Endothelial cell of umbilical vein (primary cell): ENCODE measurements at regions not wholly inside any gene's neighbourhood (a gene's known extent, or its start where the extent isn't known, plus 50 kb on each side); places are given as distances from the start of the nearest gene placed in this dataset.

Source experiments
- EZH2 ChIP-seq: IDR thresholded peaks from 2 replicates; pipeline ENCODE4 v1.6.1; 2012; ENCODE audit warnings: borderline replicate concordance, low read depth, mild to moderate bottlenecking, moderate library complexity, low read length, inconsistent platforms; ENCODE audit not compliant: severe bottlenecking
- FOS ChIP-seq: IDR thresholded peaks from 2 replicates; pipeline ENCODE4 v1.6.1; 2011; ENCODE audit warnings: mild to moderate bottlenecking, low read length, moderate library complexity, borderline replicate concordance; ENCODE audit not compliant: insufficient read depth
- GATA2 ChIP-seq: IDR thresholded peaks from 2 replicates; pipeline ENCODE4 v1.7.0; 2011; ENCODE audit warnings: low read depth, mild to moderate bottlenecking, moderate library complexity, mixed read lengths, low read length; ENCODE audit not compliant: insufficient read length, insufficient read depth
- JUN ChIP-seq: IDR thresholded peaks from 2 replicates; pipeline ENCODE4 v1.6.1; 2011; ENCODE audit warnings: borderline replicate concordance, low read depth; ENCODE audit not compliant: insufficient read length, insufficient read depth
- MYC ChIP-seq: IDR thresholded peaks from one replicate; pipeline ENCODE4 v1.6.1; 2011; ENCODE audit warnings: mild to moderate bottlenecking, low read depth, low read length
- POLR2A ChIP-seq: IDR thresholded peaks from 2 replicates; pipeline ENCODE4 v1.6.1; 2012; ENCODE audit warnings: low read depth, mild to moderate bottlenecking, control low read depth, low read length
- POLR2AphosphoS5 ChIP-seq: IDR thresholded peaks from 2 replicates; pipeline ENCODE4 v1.6.1; 2012; ENCODE audit warnings: low read depth, mild to moderate bottlenecking, control low read depth, low read length, moderate library complexity; ENCODE audit not compliant: insufficient read depth
- TF ChIP-seq, protein P1 (sequence below), 2 donors: IDR thresholded peaks; 1 replicate in 1 of 2; 2 replicates in 1 of 2; pipeline ENCODE4 v1.5.1; 2011; ENCODE audit warnings: low read length in 2 of 2, mild to moderate bottlenecking in 2 of 2, moderate library complexity in 2 of 2, control low read depth in 1 of 2, inconsistent platforms in 1 of 2, low read depth in 1 of 2; ENCODE audit not compliant: insufficient read depth in 1 of 2; ENCODE audit errors: extremely low read depth in 1 of 2
- TF ChIP-seq, protein P2 (sequence below): IDR thresholded peaks from 2 replicates; pipeline ENCODE4 v1.6.1; 2011; ENCODE audit not compliant: insufficient read depth, insufficient read length

DNA sequence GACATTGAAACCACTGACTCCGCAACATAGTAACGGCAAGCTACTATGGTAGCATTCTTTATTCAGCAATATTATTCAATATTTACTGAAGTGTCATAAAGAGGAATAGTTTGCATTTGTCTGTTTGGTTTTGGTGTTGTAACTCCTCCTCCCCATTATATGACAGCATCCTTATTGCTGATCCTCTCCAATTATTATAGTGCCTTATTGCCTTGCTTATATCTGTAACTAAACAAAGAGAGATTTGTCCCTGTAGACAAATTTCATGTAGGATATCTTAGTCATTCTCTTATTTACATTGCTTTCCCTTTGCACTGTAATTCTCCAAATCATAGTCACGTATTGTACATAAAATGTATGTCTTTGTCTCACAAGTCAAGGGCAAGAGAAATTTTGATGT, 1041.2 kb upstream of the ZEB2 start:
- TF ChIP-seq, protein P1, sequence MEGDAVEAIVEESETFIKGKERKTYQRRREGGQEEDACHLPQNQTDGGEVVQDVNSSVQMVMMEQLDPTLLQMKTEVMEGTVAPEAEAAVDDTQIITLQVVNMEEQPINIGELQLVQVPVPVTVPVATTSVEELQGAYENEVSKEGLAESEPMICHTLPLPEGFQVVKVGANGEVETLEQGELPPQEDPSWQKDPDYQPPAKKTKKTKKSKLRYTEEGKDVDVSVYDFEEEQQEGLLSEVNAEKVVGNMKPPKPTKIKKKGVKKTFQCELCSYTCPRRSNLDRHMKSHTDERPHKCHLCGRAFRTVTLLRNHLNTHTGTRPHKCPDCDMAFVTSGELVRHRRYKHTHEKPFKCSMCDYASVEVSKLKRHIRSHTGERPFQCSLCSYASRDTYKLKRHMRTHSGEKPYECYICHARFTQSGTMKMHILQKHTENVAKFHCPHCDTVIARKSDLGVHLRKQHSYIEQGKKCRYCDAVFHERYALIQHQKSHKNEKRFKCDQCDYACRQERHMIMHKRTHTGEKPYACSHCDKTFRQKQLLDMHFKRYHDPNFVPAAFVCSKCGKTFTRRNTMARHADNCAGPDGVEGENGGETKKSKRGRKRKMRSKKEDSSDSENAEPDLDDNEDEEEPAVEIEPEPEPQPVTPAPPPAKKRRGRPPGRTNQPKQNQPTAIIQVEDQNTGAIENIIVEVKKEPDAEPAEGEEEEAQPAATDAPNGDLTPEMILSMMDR (IDR thresholded peaks at IDR 0.05; ENCODE audit: extremely low read depth in 1 of 2, insufficient read depth in 1 of 2, low read depth in 1 of 2, low read length in 2 of 2): no peak
- TF ChIP-seq POLR2A (no peak), POLR2AphosphoS5 (no peak), JUN (no peak), EZH2 (no peak), GATA2 (no peak), FOS (no peak), MYC (no peak)
- TF ChIP-seq, protein P2, sequence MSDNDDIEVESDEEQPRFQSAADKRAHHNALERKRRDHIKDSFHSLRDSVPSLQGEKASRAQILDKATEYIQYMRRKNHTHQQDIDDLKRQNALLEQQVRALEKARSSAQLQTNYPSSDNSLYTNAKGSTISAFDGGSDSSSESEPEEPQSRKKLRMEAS: no peak
